ENCODE measurements at regions not wholly inside any gene's neighbourhood (a gene's known extent, or its start where the extent isn't known, plus 50 kb on each side); places are given as distances from the start of the nearest gene placed in this dataset.

GRCh38 chr11:95592471-95592870 is 197.1 kb downstream of the FAM76B start:
- no peak for TF ChIP-seq CTCF (IDR thresholded peaks at IDR 0.05)
- TF ChIP-seq POLR2AphosphoS5 (IDR thresholded peaks at IDR 0.05), result no peak

Measured in transverse colon (tissue), 4 donors.